Raji (cell line): ENCODE measurements at regions not wholly inside any gene's neighbourhood (a gene's known extent, or its start where the extent isn't known, plus 50 kb on each side); places are given as distances from the start of the nearest gene placed in this dataset.

Experiments
- POLR2A ChIP-seq: IDR thresholded peaks from 2 replicates; pipeline ENCODE4 v1.6.1; 2011; ENCODE audit warnings: low read depth, low read length, control low read depth; ENCODE audit not compliant: insufficient read depth

DNA sequence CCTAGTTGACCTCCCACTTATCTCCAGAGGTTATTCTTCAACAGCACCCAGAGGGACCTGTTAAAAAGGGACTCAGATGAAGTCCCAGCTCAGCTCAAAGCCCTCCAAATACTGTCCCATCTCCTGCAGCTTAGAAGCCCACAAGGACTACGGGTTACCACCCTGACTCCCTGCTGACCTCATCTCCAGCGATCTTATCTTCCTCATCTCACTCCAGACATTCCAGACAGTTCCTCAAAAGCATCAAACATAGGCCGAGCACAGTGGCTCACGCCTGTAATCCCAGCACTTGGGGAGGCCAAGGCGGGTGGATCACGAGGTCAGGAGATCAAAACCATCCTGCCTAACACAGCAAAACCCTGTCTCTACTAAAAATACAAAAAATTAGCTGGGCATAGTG is 263.8 kb upstream of the TLE4 start:
- TF ChIP-seq POLR2A, result no peak

DNA sequence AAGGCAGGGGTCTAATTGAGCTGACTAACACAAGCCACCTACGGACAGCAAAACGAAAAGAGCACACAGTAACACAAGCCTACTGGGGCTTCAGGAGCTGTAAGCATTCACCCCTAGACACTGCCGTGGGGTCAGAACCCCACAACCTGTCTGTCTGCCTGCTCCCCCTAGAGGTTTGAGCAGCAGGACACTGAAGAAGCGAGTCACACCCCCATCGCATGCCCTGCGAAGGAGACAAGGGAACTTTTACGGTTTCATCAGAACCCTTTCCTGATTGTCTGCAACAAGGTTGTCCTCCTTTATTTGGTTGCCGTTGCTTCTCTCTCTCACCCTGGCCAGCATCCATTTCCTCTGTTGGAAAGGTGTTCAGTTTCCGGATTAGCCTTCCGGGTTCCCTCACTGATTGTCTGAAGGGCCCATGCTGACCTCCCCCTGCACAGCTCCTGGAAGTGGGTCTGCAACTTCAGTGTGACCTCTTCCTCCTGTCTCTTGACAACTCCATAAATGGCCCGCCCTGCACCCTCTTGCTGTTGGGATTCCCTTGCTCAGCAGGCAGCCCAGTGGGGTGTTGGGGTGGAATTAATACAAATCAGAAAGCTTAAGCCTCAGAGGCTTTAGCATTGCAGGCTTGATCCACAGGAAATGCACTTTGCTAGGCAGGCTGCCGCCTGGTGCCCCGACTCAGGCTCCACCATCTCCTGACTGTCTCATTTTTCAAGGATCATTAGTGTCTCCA is 258.9 kb upstream of the TLE4 start:
- TF ChIP-seq POLR2A, result no peak

DNA sequence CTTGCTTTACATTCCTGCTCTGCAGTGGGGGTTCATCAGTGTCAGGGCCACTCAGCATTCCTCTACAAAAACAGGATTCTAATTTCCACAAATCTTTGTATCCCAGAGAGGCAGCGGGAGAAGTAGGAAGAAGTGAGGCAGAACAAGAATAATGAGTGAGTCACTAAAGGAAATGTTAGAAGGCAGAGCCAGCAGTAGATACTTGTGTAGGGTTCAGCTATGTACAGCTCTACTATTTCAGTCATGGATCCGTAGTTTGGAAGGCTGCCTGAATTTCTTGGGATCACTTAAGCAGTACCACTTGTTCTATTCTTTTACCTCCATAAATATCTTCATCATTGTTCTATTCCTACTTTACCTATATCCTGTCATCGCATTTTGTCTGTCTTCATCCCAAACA is 246.3 kb upstream of the TLE4 start:
- no peak for TF ChIP-seq POLR2A

DNA sequence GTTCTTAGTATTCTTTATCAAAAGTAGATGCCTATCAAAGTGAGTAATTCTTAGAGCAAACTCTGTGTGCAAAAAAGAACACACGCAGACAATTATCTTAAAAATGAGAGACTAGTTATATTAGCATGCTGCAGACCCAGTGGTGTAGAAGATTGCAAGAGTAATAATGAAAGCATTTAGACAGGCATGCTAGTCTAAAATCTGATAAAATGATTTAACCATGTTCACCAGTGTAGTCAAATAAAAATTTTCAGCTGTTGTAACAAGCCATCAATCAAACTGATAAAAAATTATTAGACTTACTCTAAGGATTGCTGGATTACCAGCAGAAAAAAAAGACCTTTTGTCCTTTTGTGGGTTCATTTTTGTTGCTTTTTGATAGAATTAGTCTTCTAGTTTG is 241.9 kb upstream of the TLE4 start:
- TF ChIP-seq POLR2A, result no peak

DNA sequence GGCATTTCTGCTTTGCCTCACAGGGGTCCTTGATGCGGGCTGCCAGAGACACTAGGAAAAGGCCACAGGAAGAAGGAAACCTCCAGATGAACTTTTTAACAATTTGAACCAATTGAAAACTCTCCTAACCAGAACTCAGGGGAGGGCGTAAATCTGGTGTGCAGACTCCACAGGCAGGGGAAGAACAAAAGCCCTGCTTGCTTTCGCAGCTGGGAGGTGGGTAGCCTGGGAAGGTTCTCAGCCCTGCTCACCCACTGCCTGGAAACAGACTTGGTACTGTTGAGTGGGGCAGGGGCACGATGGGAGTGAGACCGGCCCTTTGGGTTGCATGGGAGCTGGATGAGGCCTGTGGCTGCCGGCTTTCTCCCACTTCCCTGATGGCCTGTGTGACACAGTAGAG is 237.8 kb upstream of the TLE4 start:
- TF ChIP-seq POLR2A, result no peak

DNA sequence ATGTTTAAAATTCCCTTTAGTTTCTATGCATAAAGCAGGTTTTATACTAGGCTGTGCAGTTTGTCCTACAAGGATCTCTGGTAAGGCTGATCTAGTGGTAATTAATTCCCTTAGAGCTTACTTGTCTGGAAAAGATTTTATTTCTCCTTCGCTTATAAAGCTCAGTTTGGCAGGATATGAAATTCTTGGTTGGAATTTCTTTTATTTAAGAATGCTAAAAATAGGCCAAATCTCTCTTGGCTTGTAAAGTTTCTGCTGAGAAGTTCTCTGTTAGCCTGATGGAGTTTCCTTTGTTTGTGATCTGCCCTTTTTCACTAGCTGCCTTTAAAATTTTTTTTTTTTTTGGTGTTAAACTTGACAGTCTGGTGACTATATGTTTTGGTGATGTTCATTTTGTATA is 237.1 kb upstream of the TLE4 start:
- TF ChIP-seq POLR2A, result no peak

DNA sequence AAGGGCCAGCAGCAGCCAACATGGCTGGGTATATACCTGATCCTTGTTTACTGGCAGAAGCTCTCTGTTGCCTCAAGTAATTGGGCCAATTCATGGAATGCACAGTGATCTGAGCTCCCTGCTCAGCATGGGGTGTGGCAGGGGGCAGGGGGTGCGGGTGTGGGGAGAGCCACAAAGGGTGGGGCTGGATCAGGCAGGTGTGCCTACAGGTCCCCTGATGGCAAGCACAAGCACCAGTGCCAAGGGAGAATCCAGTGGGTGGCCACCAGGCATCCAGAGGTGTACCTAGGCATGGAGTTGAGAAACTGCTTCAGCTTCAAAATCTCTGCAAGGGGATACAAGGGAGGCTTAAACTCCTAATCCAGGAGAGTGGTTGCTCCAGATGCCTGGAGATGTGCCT is 235.8 kb upstream of the TLE4 start:
- TF ChIP-seq POLR2A, result no peak

DNA sequence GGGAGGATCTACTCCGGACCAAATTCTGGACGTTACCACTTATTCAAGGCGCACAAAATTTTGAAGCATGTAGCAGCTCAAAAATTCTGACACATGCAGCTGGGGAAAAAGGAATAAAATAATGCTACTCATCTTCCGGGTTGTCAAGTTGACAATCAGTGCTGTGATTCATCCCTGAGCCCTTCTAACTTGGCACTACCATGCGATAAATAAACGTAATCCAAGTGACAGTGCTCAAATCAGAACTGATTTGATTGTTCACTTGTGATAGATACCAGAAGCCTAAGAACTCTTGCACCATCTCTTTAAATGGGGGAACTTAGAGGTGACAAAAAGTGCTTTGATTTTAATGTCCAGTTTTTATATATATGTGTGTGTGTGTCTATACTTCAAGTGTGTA is 230.2 kb upstream of the TLE4 start:
- TF ChIP-seq POLR2A, result no peak

DNA sequence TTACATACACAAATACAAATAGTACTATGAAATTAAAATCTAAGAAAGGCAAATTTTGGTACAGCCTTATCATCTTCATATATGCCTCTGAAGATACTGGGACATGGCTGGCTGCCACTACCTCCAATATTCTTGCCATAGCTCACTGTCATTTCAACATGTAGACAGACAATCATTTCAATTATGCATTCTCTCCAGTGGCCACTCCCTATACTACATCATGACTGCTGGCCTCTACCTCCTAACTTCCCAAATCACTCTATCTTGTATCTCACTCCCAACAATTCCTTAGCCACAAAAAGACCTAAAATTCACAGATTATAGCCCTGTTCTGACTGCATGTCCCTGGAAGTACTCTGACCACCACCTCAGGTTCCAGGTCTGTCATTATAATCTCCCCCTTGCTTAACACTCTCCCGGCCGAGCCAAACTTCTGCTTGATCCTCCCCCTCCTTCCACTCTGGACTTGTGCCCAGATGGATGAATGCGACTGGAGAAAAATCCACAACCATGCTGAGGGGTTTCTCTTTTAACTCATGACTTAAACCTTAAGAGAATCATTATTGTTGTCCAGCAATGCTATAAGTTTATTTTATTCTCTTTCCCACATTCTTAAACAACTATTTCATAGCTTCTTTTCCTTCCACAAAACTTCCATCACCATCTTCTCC is 225.3 kb upstream of the TLE4 start:
- TF ChIP-seq POLR2A, result no peak

DNA sequence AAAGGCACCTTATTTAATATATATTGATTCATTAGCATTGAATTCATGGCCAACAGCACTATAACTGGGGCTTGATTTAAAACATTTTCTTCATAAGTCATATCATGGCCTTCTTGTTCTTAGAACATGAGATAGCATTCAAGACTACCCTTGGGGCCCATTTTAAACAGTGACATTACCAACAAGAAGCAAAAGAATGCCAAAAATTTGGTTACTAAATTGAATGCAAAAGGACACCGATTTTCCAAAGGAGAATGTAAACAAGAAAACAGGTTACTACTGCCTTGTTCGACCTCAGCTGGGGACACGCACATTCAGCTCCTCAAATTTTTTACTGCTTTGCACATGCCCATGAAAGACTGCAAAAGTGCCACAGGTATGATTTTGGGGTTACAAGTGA is 219.4 kb upstream of the TLE4 start:
- TF ChIP-seq POLR2A, result no peak

DNA sequence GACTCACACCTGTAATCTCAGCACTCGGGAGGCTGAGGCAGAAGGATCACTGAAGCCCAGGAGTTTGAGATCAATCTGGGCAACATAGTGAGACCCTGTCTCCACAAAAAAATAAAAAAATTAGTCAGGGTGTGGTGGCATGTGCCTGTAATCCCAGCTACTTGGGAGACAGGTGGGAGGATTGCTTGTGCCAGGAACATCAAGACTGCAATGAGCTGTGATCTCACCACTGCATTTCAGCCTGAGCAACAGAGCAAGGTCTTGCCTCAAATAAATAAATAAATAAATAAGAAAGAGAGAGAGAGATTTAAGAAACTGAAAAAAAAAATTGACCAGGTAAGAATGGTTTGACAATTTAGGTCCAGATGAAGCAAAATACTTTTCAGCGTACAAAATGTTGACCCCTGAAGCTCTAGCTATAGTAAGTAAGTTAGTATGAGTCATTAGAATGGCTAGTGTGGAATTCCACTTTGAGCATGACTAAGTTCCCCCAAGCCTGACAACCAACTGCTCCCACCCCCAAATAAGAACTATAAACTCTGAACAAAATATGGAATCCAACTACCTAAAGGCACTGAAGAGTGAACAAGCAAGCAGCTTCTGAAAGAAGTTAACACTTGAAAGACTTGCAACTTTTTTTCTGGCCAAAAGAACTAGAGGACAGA is 217.8 kb upstream of the TLE4 start:
- no peak for TF ChIP-seq POLR2A

DNA sequence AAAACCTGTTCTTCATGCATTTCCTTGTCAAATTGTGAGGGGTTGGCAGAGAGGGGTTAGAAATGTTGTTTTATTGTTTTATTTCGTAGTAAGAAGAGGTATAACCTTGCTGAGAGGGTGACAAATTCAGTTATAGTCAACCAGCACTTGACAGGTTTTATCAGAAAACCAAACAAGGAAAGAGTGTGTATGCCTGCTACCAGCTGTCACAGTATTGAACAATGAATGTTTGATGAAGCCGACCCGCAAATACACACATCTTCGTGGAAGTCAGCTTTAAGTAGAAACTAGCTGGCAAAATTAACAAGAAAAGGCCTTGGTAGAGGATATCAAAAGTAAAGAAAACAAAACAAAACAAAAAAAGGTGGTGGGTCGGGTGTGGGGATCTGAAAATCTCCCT is 214.6 kb upstream of the TLE4 start:
- TF ChIP-seq POLR2A, result no peak

DNA sequence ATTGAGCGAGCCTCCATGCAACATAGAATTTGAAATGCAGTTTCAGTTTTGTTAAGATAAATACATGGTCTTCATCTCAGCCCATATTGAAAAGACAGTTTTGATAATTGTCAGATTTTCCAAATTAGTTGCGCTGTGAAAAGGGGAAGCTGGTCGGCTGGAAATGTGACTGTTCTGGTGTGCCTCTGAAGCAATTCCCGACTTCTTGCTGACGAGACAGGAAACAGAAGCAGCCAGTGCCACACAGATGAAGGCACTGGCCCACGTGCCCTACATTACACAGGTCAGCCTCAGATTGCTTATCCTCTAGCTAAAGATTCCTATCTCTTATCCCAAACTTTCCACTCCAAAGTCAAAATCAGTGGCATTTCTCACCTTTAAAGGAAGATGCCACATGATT is 214.1 kb upstream of the TLE4 start:
- no peak for TF ChIP-seq POLR2A

DNA sequence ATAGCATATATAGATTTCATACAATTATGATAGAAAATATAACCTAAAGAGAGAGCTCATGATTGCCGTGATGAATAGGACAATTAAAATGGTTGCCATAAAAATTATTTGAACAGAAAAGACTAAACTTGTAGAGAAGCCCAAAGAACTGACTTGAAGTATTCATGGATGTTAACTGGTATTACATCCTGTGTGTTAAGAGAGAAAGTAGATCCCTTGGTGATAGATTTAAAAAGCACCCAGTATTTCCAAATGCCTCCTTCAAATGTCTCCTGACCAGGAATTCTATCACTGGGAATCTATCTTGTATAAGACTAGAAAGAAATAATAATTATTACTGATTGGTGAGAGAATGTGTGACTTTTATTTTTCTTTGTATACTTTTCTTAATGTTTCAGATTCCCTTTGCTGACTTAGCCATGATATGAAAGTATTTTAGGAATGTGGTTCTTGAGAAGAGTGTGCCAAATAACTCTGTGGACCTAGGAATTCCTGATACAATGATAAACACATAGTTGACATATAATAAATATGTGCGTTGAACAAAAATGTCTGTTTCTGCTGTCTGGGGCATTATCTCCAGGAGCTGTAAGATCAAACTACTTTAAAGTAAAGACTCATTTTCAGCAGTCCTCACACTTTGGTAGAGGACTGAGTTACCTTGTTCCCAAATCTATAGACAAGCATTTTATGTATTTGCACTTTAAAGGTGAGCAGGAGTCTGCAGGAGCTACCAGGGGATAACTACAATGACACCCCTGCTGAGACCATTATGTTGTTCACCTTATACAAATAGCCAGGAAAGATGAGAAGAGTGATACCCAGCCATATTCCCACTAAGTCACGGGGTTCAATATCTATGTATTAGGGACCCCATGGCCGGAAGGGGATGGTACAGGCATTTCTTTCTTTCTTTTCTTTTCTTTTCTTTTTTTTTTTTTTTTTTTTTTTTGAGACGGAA is 211.1 kb upstream of the TLE4 start:
- TF ChIP-seq POLR2A, result no peak
